Activated CD4-positive, alpha-beta T cell treated with anti-CD3 and anti-CD28 coated beads, Interleukin-2, amount 10 ng/mL, durations not matched to agents 7 days and 5 days (primary cell): ENCODE measurements at regions not wholly inside any gene's neighbourhood (a gene's known extent, or its start where the extent isn't known, plus 50 kb on each side); places are given as distances from the start of the nearest gene placed in this dataset.
A peak's percentile ranks its signal among the peaks of the same experiment; 100 is the strongest.

Experiments used
- CTCF ChIA-PET: fragments of 350-600 bp; sonication (Branson Sonifier 250); formaldehyde crosslinking; loops from one replicate; lab custom pipeline; 2021; ENCODE audit warnings: antibody characterized with exemption; lab: Charles Lee
- POLR2A ChIA-PET: fragments of 350-600 bp; sonication (Branson Sonifier 250); formaldehyde crosslinking; loops from one replicate; lab custom pipeline; 2021; ENCODE audit warnings: antibody characterized with exemption; lab: Charles Lee
- DNase-seq: peaks from one replicate; pipeline ENCODE4 v3.0.0-alpha.2; 2020
- H3K27ac Mint-ChIP-seq: one replicate; pipeline ENCODE4 v1.8.0; 2021; ENCODE audit warnings: mild to moderate bottlenecking, moderate library complexity, mixed read lengths
- H3K27me3 Mint-ChIP-seq: one replicate; pipeline ENCODE4 v1.8.0; 2021; ENCODE audit warnings: mixed read lengths
- H3K36me3 Mint-ChIP-seq: one replicate; pipeline ENCODE4 v1.8.0; 2021; ENCODE audit warnings: low read depth, mixed read lengths
- H3K4me1 Mint-ChIP-seq: one replicate; pipeline ENCODE4 v1.8.0; 2021; ENCODE audit warnings: mixed read lengths
- H3K4me3 Mint-ChIP-seq: one replicate; pipeline ENCODE4 v1.8.0; 2021; ENCODE audit warnings: mild to moderate bottlenecking, moderate library complexity, mixed read lengths
- H3K9me3 Mint-ChIP-seq: one replicate; pipeline ENCODE4 v1.8.0; 2021; ENCODE audit warnings: mixed read lengths

DNA sequence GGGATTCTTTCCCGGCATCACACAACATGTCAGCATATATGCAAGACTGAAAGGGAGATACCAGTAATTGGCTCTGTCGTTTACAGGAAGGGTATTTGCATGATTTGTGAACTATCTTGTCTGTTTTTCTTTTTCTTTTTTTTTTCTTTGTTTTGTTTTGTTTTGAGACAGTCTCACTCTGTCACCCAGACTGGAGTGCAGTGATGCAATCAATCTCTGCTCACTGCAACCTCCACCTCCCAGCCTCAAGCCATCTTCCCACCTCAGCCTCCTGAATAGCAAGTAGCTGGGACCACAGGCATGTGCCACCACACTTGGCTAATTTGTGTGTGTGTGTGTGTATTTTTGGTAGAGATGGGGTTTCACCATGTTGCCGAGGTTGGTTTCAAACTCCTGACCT lies 262.7 kb upstream of the F9 start:
- ChIA-PET CTCF (no interaction called here), POLR2A (no interaction called here)
- H3K4me1 Mint-ChIP-seq: no peaks in the 10 kb centered on the region
- H3K36me3 Mint-ChIP-seq: no peaks in the 10 kb centered on the region
- no peaks in the 10 kb centered on the region for H3K9me3 Mint-ChIP-seq
- DNase-seq: no peak
- no peaks in the 10 kb centered on the region for H3K27me3 Mint-ChIP-seq
- H3K27ac Mint-ChIP-seq: no peak overlapping the region
- H3K4me3 Mint-ChIP-seq: no peak overlapping the region

DNA sequence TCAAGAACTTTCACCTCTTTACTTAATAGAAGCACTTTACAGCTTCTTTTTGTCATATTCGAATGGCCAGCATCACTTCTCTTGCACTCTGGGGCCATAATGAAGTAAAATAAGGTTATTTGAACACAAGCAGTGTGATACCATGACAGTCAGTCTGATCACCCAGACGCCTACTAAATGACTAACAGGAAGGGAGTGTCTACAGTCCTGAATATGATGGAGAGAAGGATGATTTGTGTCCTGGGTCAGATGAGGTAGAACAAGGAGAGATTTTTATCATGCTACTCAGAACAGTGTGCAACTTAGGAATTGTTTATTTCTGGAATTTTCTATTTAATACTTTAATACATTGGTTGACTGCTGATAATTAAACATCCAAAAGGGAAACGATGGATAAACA lies 284.2 kb upstream of the F9 start:
- no peak overlapping the region for H3K4me3 Mint-ChIP-seq
- ChIA-PET POLR2A (no interaction called here), CTCF (no interaction called here)
- no peaks in the 10 kb centered on the region for H3K4me1 Mint-ChIP-seq
- H3K27me3 Mint-ChIP-seq: no peaks in the 10 kb centered on the region
- H3K27ac Mint-ChIP-seq: no peak overlapping the region
- H3K9me3 Mint-ChIP-seq: no peaks in the 10 kb centered on the region
- DNase-seq: no peak
- no peaks in the 10 kb centered on the region for H3K36me3 Mint-ChIP-seq

DNA sequence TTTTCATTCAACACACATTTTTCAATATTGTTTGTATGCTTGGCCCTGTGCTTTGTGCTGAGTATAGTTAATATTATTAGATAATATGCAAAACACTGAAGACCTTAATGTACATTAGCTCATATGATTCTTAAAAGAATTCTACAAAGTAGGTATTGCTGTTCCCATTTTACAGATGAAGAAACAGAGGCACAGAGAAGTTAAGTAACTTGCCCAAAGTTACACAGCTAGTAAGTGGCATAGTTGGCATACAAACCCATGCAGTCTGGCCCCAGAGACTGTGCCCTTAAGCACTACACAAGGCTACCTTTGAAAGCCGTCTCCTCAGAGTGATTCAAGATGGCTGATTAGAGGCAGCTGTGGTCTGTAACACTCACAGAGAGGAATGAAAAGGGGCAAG lies 293.4 kb upstream of the F9 start:
- ChIA-PET CTCF (no interaction called here), POLR2A (no interaction called here)
- H3K27ac Mint-ChIP-seq: no peak overlapping the region
- H3K4me1 Mint-ChIP-seq: no peaks in the 10 kb centered on the region
- H3K4me3 Mint-ChIP-seq: no peak overlapping the region
- DNase-seq: no peak
- peaks cover 1% of the 10 kb centered on the region for H3K27me3 Mint-ChIP-seq
- H3K36me3 Mint-ChIP-seq: no peaks in the 10 kb centered on the region
- H3K9me3 Mint-ChIP-seq: no peaks in the 10 kb centered on the region

DNA sequence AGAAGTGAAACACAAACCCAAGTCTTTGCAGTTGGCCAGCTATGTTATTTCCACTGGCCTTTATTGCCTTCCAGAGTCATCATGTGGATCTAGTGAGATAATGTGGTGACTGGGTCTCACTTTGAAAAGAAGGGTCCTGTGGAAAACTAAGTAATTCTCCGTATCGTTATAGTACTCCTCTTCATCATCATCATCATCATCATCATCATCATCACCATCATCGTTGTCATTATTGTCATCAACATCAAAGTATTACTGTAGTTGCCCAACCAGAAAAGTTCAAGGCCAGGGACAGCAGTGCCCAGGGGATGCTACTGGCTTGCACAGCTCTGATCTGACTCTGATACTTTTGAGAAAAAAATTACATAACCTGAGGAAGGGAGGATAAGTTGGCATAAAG lies 295.6 kb upstream of the F9 start:
- CTCF ChIA-PET: no interaction called here
- no peaks in the 10 kb centered on the region for H3K4me1 Mint-ChIP-seq

DNA sequence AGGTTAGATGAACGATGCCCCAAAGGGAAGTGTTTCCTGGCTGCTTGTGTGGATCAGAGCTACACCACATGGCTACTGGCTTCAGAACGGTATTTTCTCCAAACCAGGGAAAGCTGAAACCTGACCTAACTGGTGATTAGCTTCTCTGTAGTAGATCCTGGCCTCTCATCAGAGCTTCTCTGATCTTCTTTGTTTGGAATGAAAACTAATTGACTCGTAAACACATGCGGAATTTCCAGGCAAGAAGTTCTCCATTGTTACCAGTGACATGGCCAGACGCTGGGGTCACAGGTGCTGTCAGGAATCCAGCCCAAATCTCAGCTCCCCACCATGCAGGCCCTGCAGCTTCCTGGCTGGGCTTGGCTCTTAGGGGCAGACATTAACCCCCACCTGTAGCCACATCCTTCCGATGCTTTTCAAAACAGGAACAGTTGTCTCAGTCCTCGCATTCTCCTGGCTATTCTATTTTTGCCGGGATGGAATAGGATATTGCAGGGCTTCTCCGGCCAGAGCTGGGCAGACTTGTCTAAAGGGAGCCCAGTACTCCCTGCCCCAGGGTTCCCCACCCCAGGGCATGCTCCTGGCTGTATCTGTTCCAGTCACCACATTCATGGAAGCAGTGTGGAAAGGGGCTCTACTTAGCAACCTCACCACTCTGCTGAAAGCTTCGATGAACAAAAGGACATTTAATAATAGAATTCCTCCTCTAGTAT lies 305.4 kb upstream of the F9 start:
- no peaks in the 10 kb centered on the region for H3K36me3 Mint-ChIP-seq
- H3K27me3 Mint-ChIP-seq: peaks cover 2% of the 10 kb centered on the region
- no peak for DNase-seq
- no peaks in the 10 kb centered on the region for H3K9me3 Mint-ChIP-seq
- H3K4me1 Mint-ChIP-seq: no peaks in the 10 kb centered on the region
- ChIA-PET CTCF (no interaction called here), POLR2A (no interaction called here)
- no peak overlapping the region for H3K27ac Mint-ChIP-seq
- no peak overlapping the region for H3K4me3 Mint-ChIP-seq

More for the DNA sequence above, 295.6 kb upstream of the F9 start:
- no peaks in the 10 kb centered on the region for H3K9me3 Mint-ChIP-seq
- H3K27ac Mint-ChIP-seq: no peak overlapping the region
- H3K36me3 Mint-ChIP-seq: no peaks in the 10 kb centered on the region
- no peak overlapping the region for H3K4me3 Mint-ChIP-seq
- DNase-seq: no peak
- POLR2A ChIA-PET: no interaction called here
- peaks cover under 1% of the 10 kb centered on the region for H3K27me3 Mint-ChIP-seq

DNA sequence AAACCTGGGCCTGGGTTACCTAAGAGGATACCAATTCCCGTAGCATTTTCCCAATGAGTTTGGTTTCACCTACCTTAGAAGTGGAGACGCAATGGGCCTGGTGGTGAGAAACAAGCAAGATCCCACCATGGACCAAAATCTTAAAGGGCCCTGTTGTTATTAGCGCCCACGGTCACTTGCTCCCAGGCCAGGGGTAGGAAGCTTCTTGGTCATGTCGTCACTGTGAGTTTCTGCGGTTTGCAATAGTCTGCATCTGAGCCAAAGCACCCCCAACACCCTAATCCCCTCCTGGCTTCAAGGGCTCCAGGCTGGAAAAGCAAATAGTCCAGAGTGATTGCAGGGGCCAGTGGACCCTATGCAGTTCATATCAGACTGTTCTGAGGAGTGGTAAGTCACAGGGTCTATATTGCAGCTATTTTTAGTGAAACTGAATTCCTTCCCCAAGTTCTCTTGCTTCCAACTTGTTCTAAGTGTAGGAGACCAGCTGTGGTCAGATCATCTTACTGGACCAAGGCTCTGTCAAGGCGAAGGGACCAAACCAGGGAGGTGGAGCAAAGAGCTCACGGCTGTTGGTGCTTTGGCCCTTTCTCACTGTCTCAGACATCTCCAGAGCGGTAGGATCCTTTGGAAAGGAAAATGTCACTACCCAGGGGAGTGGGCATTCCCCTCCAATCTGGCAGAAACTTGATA lies 307.9 kb upstream of the F9 start:
- no peaks in the 10 kb centered on the region for H3K9me3 Mint-ChIP-seq
- peaks cover 2% of the 10 kb centered on the region for H3K27me3 Mint-ChIP-seq
- no peaks in the 10 kb centered on the region for H3K4me1 Mint-ChIP-seq
- H3K27ac Mint-ChIP-seq: no peak overlapping the region
- DNase-seq: no peak
- ChIA-PET POLR2A (no interaction called here), CTCF (no interaction called here)
- H3K36me3 Mint-ChIP-seq: no peaks in the 10 kb centered on the region
- no peak overlapping the region for H3K4me3 Mint-ChIP-seq

DNA sequence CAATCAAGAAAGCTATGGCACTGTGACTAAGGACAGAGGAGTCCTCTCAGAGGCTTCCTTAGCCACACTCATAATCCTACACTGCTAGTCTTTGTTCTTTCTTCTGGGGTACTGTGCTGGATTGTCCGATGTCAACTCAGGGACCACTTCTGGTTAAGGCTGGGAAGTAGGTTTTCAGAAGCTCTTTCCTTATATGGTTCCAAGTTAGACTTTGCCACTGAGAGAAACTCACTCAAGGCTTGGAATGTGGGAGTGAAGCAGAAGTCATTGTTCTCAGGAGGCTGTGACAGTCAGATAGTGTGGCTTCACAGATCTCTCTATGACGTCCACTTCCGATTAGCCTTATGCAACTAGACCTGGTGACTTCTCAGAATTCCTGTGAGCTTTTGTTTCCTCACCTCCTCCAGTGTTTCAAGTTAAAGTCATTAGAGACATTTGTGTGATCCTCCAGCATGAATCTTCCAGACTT lies 317.3 kb upstream of the F9 start:
- no peak for DNase-seq
- H3K4me3 Mint-ChIP-seq: no peak overlapping the region
- H3K9me3 Mint-ChIP-seq: no peaks in the 10 kb centered on the region
- ChIA-PET POLR2A (no interaction called here), CTCF (no interaction called here)
- no peaks in the 10 kb centered on the region for H3K36me3 Mint-ChIP-seq
- no peak overlapping the region for H3K27ac Mint-ChIP-seq
- no peaks in the 10 kb centered on the region for H3K4me1 Mint-ChIP-seq
- no peaks in the 10 kb centered on the region for H3K27me3 Mint-ChIP-seq

DNA sequence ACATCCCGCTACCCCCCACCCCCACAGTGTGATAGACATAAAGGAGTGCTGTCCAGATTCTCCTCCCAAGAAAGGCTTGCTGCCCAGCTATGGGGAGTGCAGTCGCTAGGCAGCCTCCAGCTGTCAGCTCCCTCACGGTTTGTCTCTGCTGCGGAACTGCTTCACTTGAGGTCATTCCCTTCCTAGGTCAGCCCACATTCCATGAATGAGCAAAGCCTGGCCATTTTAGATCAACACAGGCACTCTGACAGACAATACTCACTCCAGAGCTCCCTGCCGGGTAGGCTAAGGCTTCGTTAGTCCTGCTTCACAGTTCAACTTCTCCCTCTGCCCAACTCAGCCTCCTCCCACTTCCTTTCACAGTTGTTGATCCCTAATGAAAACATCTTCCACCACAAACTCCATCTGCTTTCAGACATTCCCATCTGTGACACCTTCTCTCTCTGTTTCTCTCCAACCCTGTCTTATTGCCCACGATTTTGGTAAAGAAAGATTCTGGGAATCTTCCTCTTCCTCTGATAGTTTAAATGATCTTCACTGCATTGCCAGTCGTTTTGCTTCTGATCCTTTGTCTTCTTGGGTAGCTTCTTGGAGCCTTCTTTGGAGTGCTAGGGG lies 318.9 kb upstream of the F9 start:
- POLR2A ChIA-PET: no interaction called here
- Mint-ChIP-seq H3K27ac (no peak overlapping the region), H3K4me3 (no peak overlapping the region), H3K36me3 (no peaks in the 10 kb centered on the region), H3K4me1 (no peaks in the 10 kb centered on the region), H3K9me3 (no peaks in the 10 kb centered on the region), H3K27me3 (peaks cover 5% of the 10 kb centered on the region)
- DNase-seq: no peak
- CTCF ChIA-PET: no interaction called here

DNA sequence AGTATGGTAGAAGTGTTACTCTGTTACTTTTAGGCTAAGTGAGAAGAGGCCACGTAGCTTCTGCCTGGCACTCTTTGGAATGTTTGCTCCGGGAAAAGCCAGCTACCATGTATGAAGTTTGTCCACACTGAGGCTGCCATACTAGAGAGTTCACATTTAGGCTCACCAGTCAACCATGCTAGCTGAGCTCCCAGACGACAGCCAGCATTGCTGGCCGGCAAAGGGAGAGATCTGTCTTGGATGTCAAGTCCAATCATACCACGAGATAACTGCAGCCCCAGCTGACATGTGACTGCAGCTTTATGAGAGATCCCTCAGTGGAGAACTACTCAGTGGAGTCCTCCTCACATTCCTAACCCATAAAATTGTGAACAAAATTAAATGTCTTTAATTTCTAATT lies 321.2 kb upstream of the F9 start:
- CTCF ChIA-PET: no interaction called here
- DNase-seq: no peak
- peaks cover 17% of the 10 kb centered on the region for H3K27me3 Mint-ChIP-seq
- no peaks in the 10 kb centered on the region for H3K9me3 Mint-ChIP-seq
- POLR2A ChIA-PET: no interaction called here
- no peaks in the 10 kb centered on the region for H3K4me1 Mint-ChIP-seq
- H3K27ac Mint-ChIP-seq: no peak overlapping the region
- H3K36me3 Mint-ChIP-seq: no peaks in the 10 kb centered on the region
- no peak overlapping the region for H3K4me3 Mint-ChIP-seq

DNA sequence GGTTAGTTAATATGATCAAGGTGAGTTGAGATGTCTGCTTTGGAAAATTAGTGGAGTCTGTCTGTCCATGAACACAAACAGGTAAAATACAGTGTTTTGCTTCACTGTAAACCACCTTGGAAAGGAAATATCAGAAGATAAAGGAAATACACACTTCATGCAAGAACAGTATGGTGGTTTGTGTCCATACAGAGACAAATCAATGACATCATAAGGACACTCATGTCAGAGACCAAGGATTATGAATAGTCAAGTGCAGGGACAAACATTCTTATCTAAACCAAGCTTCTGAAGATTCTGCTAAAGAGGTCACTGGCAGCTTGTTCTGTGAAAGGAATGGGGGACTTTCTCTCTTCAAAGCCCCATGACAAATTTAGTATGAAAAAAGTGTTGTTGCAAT lies 322.9 kb upstream of the F9 start:
- DNase-seq: no peak
- Mint-ChIP-seq H3K27me3 (peaks cover 20% of the 10 kb centered on the region), H3K4me1 (no peaks in the 10 kb centered on the region), H3K27ac (no peak overlapping the region), H3K9me3 (no peaks in the 10 kb centered on the region), H3K36me3 (no peaks in the 10 kb centered on the region), H3K4me3 (no peak overlapping the region)
- ChIA-PET CTCF (no interaction called here), POLR2A (no interaction called here)

DNA sequence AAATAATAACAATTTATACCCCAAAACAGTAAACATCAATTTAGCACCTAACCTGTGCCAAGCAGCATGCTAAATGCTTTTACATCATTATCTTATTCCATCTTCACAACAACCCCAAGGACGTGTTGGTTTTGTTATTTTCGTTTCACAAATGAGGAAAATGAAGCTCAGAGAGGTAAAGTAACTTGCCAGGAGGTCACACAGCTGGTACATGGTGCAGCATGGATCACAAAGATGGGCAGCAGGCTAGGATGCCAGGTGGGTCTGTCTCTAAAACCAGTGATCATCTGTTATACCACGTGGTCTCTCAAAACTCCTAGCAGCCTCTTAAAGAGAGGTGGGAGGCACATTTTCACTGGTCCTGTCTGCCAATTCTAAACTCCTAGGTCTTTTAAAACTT lies 323.6 kb upstream of the F9 start:
- Mint-ChIP-seq H3K36me3 (no peaks in the 10 kb centered on the region), H3K27ac (no peak overlapping the region), H3K4me1 (no peaks in the 10 kb centered on the region), H3K9me3 (no peaks in the 10 kb centered on the region), H3K27me3 (peaks cover 26% of the 10 kb centered on the region), H3K4me3 (no peak overlapping the region)
- no peak for DNase-seq
- CTCF ChIA-PET: no interaction called here
- POLR2A ChIA-PET: no interaction called here

DNA sequence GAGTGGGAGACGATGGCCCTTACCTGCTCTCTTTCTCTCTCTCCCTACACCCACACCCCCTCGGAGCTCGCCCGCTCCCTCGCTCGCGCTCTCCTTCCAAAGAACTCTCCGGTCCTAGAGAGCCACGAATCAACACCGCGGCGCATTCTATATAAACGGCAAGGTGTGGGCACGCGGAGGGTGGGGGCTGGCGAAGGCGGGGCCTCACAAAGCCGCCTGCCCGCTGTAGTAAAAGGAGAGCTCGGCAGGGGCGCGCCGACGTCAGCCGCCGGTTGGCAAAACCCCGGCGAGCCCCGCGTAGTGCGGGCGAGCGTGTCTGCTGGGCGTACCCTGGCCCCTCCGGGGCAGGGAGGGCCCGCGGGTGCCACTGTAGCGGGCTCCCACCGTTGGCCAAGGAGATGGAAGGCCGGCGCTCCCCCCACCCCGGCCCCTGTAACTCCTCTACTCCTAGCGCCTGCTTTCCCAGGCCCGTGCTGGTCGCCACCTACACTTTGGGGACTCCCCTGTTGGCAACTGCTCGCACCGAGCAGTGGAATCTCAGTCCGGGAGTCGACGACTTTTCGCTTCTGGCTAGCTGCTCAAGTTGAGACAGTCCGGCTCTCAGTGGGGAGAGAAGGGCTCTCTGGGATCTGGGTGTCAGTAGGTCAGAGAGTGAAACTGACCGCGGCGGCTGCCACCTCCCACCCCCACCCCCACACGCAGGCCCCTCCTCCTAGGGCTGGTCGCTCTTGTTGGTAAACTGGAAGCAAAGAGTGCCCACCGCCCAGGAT lies 325.5 kb upstream of the F9 start:
- CTCF ChIA-PET: no interaction called here
- Mint-ChIP-seq H3K36me3 (no peaks in the 10 kb centered on the region), H3K27me3 (peaks cover 27% of the 10 kb centered on the region), H3K4me1 (no peaks in the 10 kb centered on the region), H3K4me3 (peak overlapping the region; percentile 49), H3K27ac (no peak overlapping the region), H3K9me3 (no peaks in the 10 kb centered on the region)
- DNase-seq: no peak
- POLR2A ChIA-PET: no interaction called here

DNA sequence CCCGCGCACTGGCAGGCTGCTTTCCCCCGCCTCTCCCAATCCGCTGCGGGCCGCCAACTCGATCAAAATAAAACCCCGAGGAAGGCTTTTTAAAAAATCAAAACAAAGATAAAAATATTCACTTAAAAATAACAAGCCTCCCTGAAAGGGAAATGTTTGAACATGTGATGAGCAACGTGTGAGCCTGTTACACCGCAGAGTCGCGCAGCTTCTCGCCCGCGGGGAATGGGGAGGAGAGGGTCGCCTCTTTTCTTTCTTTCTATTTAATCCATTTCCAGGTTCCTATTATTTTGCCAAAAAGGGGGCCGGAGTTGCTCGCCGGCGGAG lies 326.0 kb upstream of the F9 start:
- CTCF ChIA-PET: no interaction called here
- no peaks in the 10 kb centered on the region for H3K36me3 Mint-ChIP-seq
- H3K9me3 Mint-ChIP-seq: no peaks in the 10 kb centered on the region
- DNase-seq: no peak
- no peak overlapping the region for H3K27ac Mint-ChIP-seq
- POLR2A ChIA-PET: no interaction called here
- peak overlapping the region; percentile 49 for H3K4me3 Mint-ChIP-seq
- H3K27me3 Mint-ChIP-seq: peaks cover 28% of the 10 kb centered on the region
- no peaks in the 10 kb centered on the region for H3K4me1 Mint-ChIP-seq
